HuH-7 (cell line): ENCODE measurements at regions not wholly inside any gene's neighbourhood (a gene's known extent, or its start where the extent isn't known, plus 50 kb on each side); places are given as distances from the start of the nearest gene placed in this dataset.

ENCODE experiments used
- DNase-seq: peaks from one replicate; pipeline ENCODE4 v3.0.0; 2011; ENCODE audit warnings: low spot score

DNA sequence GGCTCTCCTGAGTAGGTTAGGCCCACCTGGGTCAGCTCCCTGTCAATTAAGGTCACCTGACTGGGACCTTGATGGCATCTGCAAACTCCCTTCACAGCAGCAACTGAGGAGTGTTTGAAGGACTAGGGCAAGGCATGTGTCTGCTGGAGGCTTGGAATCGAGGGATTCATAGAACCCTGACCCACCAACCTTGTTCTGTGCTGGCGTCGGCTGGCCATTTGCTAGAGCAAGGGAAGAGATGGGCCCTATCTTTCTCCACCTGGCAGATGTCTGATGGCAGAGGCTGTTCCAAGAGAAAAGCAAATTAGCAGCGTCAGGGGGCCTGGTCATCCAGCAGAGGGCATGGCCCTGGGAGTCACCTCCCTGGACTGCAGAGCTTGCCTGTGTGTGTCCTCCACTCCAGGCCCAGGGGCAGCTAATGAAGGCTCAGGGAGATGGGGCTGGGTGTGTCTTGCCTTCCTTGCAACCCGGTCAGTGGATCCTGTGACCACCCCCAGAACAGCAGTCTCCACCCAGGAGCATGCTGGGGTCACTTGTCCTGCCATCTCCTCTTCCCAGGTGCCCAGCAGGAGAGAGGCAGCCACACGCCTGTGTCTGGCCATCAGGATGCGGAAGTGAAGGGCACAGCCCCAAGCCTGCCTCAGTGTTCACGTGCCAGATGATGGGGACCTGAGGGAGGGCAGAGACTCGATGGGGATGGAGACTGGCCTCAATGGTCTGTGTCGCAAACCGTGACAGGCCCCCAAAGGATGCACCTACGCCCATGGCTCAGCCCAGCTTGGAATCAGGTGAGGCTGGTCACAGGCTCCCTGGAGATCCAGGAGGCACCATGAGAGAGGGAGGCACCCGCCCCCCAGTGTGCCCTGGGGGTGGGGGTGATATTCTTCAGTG is 53.9 kb downstream of the BARX1 start:
- no peak for DNase-seq

DNA sequence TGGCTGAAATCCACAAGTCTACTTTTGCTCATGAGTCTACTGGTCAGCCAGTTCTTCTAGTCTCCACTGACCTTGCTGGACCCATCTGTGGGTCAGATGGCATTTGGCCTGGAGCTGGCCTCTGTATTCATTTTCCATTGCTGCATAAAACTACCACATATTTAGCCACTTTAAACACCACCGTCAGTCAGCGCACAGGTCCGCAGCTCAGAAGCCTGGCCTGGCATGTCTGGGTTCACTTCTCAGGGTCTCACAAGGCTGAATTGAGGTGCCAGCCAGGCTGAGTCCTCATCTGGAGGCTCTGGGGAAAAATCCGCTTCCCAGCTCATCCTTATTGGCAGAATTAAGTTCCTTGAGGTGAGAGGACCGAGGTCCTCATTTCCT is 54.7 kb downstream of the BARX1 start:
- DNase-seq = no peak

DNA sequence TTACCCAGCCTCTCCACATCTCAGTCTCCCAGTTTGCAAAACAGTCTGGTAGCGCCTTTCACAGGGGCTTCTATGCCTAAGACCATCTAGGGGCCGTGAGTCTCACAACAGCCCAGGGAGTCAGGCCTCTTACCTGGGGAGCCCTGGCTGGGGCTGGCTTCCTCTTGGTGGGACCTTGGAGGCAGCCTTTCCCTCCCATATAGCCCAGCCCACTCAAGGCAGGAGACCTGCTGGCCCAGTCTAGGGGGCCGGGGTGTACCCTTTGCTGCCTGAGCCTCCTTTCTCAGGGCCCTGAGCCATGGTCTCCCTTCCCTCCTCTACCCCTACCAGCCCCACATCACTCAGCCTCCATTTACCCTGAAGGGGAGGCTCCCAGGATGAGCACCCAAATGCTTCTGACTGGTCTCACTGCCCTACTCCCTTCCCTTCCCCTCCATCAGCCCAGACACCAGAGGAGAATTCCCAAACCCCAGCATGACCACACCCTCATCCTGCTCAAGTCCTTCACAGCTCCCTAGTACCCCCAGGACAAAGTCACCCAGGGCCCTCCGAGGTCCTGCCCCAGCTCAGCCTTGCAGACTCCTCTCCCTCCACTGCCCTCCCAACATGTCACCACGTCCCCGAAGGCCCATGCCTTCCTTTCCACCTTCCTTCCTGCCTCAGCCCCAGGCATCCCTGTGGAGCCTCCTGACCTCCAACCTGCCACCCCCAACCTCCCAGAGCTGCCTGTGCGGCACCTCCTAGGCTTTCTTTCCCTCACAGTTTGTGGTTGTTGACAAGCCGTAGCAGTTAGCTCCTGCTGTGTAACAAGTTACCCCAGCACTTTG is 55.3 kb downstream of the BARX1 start:
- DNase-seq = no peak

DNA sequence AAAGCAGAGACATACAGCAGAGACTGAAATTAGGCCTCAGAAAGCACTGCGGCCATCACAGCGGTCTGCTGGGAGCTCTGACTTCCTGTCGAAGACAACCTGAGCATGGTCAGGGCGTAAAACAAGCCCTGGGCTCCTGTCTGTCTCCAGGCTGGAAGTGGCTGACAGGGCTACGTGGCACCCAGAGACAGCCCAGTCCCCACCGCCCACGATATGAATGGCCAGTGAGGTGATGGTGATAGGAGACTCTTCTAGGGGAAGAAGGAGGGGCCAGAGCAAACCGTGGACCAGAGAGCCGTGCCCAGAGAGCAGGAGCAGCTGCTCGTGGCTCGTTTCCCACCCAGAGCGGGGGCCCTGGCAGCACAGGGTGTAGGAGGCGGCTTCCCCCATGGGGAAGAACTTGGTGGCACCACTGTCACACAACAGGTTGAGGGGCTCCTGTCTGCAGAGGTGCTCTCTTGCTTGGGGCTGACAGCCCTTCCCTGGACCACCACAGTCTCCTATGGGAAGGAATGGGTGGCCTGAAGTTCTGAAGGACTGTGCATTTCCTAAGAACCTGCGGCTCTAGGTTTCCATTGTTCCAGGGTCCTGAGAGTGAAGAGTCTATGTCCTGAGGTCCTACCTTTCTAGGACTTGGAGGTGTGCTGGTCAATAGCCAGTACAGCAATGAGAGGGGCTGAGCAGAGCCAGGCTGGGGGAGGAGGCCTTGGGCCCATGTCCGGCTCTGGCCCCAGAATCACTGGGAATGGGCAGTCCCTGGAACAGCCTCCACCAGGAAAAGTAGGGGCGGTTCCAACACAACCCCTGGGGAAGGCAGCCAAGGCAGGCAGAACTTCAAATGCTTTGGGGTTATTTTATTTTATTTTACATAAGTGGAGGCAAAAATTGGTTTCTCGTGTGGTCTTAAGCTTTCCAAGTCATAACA is 56.4 kb downstream of the BARX1 start:
- no peak for DNase-seq

DNA sequence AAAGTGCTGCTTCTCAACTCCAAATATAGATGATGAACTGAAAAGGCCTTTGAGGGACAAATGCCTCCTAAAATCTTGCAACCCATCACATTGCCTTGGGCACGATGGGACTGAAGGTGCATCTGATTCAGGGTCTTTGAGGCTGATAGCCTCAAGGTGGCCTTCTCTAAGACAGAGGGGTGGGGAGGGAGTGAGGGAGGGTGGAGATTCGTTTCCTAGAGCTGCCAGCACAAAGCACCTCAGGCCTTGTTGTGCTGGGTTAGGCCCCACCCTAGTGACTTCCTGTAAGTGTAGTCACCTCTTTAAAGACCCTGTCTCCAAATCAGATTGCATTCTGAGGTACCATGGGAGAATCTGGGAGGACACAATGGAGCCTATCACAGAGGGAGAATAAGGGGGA is 57.1 kb downstream of the BARX1 start:
- no peak for DNase-seq

DNA sequence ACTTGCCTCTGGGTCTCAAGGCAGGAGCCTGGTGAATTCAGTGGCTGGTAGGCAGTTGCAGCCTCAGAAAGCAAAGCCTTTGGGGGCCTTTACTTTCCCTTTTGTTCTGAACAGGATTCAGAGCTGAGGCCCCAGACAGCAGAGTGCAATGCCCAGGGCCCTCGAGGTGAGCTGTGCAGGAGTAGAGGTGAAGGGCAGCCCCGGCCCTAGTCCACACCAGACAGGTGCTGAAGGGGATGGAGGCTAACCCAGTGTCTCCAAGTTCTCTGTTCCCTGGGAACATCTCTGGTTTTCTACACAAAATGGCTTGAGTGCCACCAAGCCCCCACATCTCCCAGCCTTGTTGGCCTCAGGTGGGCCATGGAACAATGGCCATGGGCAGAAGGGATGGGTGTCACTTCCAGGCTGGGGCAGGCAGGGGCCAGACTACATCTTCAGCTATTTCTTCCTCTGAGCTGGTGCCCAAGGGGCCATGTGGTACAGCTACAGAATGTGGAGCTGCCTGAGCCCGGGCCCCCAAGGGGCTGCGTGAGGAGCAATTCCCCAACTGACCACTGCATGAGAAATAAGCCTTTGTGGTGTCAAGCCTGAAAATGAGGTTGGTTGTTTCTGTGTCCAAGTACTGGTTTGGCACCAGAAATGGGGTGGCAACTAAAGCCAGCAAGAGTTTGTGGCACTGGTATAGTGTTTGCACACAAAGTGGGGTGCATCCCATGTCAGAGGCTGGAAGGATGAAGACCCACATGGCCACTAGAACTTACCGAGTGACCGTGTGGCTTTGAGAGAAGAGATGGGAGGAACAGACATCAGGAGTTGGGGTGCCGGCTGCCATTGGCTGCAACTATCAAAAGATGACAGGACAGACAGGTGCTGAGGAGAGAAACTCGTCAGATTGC is 57.8 kb downstream of the BARX1 start:
- no peak for DNase-seq

DNA sequence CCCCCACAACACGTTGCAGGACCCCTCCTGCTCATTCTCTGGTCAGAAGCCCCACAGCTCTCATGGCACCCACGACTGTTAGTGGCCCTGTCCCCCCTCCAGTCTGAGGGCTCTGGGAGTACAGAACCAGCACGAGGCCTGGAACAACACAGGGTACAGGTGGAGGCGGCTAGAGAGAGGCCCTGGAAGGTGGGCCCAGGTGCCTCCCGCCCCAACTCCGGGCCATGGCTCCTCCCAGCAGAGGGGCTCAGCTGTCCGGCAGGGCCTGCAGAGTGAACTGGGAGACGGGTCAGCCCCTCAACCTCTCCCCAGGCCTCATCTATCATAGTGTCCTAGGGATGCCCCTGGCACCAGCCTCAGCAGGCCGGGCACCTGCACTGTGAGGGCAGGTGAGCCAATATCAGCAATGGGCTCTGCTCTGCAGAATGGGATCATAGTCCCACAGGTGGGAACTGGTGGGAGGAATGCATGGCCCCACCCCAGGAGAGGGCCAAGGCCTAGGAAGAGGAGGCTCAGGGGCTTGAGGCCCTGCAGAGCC is 58.6 kb downstream of the BARX1 start:
- no peak for DNase-seq

DNA sequence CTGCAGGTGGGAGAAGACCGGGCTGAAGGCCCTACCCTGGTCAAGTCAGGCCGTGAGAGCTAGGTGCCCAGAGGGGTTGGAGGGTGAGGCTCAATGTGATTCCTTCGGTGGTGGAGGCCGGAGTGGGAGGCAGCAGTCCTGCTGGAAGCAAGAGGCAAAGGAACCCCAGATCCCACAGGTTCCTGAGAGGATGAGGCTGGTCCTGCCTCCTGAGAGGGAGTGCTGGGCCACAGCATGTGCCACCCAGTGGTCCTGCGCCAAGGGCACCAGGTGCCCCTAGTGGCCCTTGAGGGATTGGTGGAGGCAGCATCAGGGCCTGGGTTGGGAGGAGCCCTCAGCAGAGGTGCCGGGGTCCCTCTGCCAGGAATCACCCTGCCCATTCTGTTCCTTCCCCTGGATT is 59.1 kb downstream of the BARX1 start:
- no peak for DNase-seq

DNA sequence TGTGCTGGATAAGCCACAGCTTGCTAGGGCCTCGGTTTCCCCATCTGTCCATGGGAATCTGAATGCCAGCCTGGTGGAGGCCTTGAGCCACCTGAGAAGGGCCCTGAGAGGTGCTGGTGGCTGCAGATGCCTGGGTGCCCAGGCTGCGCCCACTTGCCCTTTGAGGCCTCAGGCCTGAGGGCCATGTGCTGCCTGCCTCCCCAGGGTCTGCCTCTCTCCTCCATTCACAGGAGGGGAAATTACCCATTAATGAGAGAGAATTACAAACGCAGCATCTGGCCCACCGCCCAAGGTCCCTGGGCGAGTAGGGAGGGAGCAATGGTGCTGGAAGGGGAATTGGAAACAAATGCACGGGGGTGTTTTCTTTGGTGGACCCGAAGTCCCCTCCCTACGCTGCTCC is 59.6 kb downstream of the BARX1 start:
- DNase-seq = no peak

DNA sequence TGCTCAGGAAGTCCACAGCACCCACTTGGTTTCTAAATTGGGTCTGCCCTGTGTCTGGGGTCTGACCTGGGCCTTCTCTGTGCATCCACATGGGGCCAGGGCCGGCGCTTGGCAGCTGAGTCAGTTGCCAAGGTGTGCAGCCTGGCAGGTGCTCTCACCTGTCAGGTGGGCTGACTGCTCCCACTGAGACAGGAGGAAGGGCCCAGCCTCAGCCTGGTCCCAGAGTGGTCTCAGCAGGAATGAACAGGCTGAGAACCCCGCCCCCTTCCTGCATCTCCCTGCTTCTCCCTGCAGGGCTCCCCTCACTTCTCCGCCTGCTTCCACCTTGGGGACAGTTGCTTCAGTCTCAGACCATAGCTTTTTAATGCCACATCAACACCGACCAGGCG is 60.5 kb downstream of the BARX1 start:
- no peak for DNase-seq

DNA sequence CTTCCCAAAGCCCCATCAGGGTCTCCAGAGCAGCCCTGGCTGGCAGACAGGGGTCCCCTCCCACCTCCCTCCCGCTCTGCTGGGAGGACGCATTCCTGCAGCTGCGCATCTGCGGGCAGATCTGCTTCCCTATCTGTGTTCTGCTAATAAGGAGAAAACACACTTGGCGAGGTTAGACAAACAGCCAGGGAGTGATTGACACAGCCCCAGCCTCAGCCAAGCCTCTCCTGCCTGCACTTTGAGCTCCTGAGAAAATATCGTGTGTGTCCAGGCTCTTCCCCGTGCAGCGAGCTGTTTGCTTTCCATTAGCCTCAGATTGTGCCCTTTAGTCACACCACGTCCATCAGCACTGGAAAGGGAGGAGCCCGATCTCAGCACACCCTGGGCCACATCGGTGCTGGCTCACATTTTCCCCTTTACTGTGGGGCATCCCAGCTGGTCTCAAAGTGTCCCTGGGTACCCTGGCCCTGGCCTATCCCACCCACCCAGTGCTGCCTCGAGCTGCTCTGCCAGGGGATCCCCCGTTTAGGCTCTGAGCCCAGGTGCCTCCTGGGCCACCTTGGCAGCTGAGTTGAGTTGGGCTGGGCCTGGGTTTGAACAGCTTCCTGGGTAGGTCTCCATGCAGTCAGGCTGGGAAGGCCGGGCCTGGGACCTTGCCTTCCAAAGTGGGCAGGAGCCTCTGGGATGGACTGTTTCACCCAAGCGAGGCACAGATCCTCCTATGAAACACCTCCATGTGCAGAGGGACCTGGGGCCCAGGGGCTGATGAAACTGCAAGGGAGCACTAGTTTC is 61.1 kb downstream of the BARX1 start:
- peak; percentile 45 for DNase-seq

DNA sequence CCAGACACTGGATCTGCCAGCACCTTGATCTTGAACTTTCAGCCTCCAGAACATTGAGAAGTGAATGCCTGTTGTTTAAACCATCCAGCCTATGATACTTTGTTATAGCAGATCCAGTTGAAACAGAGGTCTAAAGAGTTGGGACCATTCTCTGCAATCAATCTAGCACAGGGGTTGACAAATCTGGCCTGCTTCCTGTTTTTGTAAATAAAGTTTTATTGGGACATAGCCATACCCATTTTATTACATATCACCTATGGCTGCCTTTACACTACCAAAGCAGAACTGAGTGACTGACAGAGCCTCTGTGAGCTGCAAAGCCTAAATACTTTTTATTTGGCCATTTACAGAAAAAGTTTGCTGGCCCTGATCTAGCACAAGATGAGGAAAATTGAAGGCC is 62.0 kb downstream of the BARX1 start:
- no peak for DNase-seq

DNA sequence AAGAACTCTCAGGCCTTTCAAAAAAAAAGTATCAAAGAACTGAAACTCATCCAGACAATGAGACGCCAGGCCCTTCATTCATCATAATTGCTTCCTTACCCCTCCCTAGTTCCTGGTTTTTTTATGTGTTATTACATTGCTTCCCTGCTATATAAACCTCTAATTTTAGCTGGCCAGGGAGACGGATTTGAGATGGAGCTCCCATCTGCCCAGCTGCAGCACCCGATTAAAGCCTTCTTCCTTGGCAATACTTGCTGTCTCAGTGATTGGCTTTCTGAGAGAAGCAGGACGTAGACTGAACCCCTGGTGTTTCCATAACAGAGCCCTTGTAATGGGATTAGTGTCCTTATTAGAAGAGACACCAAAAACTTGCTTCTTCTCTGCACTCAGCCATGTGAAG is 62.4 kb downstream of the BARX1 start:
- DNase-seq = no peak

DNA sequence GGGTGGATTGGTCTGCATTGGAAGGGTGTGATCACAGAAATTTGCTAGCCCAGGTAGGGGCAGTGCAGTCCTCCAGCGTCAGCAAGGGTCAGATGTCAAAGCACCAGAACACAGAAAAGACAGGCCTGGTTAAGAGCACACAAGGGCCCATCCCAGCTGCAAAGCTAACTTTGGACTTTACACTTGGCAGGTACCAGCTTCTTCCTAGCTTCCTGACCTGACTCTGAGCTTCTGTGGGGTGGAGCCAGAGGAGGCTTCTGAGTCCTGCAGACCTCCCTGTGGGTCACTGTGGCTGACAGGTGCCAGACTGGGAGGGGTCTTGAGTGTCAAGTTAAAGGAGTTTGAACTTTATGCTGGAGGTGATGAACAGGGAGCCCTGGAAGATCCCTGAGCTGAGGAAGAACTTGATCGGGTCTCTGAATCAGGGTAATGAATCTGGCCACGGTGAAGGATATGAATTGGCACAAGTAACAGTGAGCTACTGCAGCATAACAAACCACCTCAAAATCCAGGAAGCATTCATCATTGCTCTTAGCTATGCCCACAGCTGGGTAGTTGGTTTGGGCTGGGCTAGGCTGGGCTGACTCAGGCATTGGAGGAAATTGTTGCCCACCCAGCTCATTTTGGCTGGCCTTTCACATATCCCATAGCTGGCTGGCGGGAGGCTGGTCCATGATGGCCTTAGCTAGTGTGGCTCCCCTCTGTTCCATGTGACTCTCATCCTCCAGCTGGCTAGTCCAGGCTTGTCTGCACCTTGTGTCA is 63.4 kb downstream of the BARX1 start:
- DNase-seq = no peak

DNA sequence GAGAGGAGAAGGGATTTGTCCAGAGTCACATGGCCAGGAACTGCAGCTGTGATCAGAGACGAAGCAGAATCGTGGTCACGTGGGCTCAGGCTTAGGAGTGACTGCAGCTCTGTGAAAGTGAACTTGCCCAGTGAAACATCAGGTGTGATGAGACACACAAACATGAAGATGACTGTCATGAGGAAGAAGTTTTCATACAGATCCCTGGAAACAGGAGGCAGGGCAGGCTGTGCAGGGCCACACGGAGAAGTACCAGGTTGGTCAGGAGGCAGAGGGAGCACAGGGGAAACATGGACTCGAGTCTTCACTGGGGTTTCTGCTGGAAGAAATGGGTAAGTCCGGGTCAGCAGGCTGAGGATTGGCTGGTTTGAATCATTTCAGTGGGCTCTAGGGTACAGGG is 64.1 kb downstream of the BARX1 start:
- DNase-seq = no peak

DNA sequence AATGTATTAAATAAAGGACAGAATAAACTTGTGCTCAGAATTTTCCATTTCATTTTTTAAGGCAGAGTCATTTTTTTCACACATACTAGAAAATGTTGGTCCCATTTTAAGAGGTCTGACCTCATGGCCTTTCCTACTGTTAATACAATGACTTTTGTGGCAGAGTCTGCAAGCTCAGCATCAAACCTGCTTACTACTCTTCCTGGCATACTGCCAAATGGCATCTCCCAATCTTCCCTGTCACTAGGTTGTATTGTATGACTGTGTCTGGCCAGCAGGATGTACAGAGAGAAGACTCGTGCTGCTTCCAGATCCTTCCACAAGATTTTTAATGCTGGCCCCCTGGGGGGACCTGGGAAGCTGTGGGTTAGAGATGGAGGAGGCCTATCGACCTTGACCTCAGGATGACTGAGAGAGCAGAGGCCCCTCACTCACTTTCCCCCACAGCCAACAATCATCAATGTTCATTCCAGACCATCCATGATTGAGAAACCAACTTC is 64.7 kb downstream of the BARX1 start:
- DNase-seq = no peak

DNA sequence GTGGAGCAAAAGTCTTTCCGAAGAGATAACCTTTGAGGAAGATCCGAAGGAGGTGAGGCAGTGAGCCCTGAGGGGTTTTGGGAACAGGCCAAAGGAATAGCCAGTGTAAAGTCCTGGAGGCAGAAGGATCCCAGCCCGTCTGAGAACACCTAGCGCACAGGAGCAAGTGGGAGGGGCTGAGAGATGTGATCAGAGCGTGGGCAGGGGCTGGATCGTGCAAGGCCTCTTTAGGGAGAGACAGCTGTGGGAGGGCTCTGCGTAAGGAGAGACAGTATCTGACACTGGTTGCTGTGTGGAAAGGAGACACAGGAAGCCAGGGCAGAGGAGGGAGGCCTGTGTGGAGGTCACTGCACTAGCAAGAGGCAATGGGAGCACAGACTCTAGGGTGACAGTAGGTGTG is 68.2 kb downstream of the BARX1 start:
- DNase-seq = no peak

DNA sequence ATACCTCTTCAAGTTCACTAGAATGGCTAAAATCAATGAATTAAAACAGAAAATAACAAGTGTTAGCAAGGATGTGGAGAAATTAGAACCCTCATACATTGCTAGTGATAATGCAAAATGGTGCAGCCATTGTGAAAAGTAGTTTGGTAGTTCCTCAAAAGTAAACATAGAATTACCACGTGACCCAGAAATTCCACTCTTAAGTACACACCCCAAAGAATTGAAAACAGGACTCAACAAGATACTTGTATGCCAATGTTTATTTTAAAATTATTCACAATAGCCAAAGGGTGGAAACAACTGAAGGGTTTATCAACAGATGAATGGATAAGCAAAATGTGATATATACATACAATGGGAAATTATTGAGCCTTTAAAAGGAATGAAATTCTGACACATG is 70.3 kb downstream of the BARX1 start:
- no peak for DNase-seq
